ENCODE measurements at regions not wholly inside any gene's neighbourhood (a gene's known extent, or its start where the extent isn't known, plus 50 kb on each side); places are given as distances from the start of the nearest gene placed in this dataset.
A peak's percentile ranks its signal among the peaks of the same experiment; 100 is the strongest.

- H3K4me2 ChIP-seq (ENCODE audit: low read length) = peak overlapping the region; percentile 79
- TSS peak; percentile 87 for BruUV-seq (replicated peaks)
- CTCF ChIA-PET = interaction anchor here (0.6 to 1.3 kb wide), 5 partner anchors 63 to 418 kb away, joined by 3 to 6 read pairs (median 4); no protein-coding TSS in a partner anchor
- H3K4me1 ChIP-seq (ENCODE audit: insufficient read depth, low read length) = peaks cover 5% of the 10 kb centered on the region
- H4K20me1 ChIP-seq (ENCODE audit: low read length) = no peaks in the 10 kb centered on the region
- H3K9ac ChIP-seq (ENCODE audit: low read length) = peak overlapping the region; percentile 80
- no peaks in the 10 kb centered on the region for H3K27me3 ChIP-seq (ENCODE audit: low read length)
- no peaks in the 10 kb centered on the region for H3F3A ChIP-seq (ENCODE audit: low read length, unreplicated experiment)
- peak; percentile 78 for TF ChIP-seq CTCF (conservative IDR thresholded peaks at IDR 0.05; ENCODE audit: low read depth, low read length)
- TF ChIP-seq EZH2 (IDR thresholded peaks at IDR 0.05; ENCODE audit: low read length, unreplicated experiment) = no peak
- TF ChIP-seq EZH2phosphoT487 (IDR thresholded peaks at IDR 0.05; ENCODE audit: borderline replicate concordance, low read length) = no peak
- no peaks in the 10 kb centered on the region for H3K79me2 ChIP-seq (ENCODE audit: low read length)
- no peaks in the 10 kb centered on the region for H3K9me2 ChIP-seq (replicated peaks; ENCODE audit: low read length)
- no peaks in the 10 kb centered on the region for H3K36me3 ChIP-seq (ENCODE audit: low read depth, low read length)
- peak overlapping the region; percentile 77 for H3K4me3 ChIP-seq (ENCODE audit: low read length)
- ATAC-seq (peak; percentile 94), DNase-seq (peak; percentile 91)
- H3K9me3 ChIP-seq (ENCODE audit: low read length) = no peaks in the 10 kb centered on the region
- H2AFZ ChIP-seq (ENCODE audit: low read length) = peak overlapping the region; percentile 95
- intact Hi-C loops (cut with micrococcal nuclease) = loop anchor here (1.0 to 10.0 kb wide), 4 partner anchors 148 to 415 kb away; no protein-coding TSS in a partner anchor
- POLR2A ChIA-PET (ENCODE audit: unreplicated experiment) = interaction anchor here (0.6 to 1.6 kb wide), 3 partner anchors 169 to 421 kb away, joined by 3 to 6 read pairs (median 4); no protein-coding TSS in a partner anchor
- H3K27ac ChIP-seq (ENCODE audit: low read length) = peak overlapping the region; percentile 82
Measured at GRCh38 chrX:54639346-54640102, 109.5 kb downstream of the GNL3L start.

- Histone ChIP-seq H4K20me1 (ENCODE audit: low read length) (no peaks in the 10 kb centered on the region), H3K9me2 (replicated peaks; ENCODE audit: low read length) (no peaks in the 10 kb centered on the region), H3K4me2 (ENCODE audit: low read length) (peak overlapping the region; percentile 79), H3K27ac (ENCODE audit: low read length) (no peak overlapping the region; the same call in 1 of the 2 replicates), H3K4me3 (ENCODE audit: low read length) (peak overlapping the region; percentile 77; the same call in 1 of the 2 replicates), H3K4me1 (ENCODE audit: insufficient read depth, low read length) (peaks cover 5% of the 10 kb centered on the region), H3K9me3 (ENCODE audit: low read length) (no peaks in the 10 kb centered on the region), H3K9ac (ENCODE audit: low read length) (peak overlapping the region; percentile 80), H3K79me2 (ENCODE audit: low read length) (no peaks in the 10 kb centered on the region), H2AFZ (ENCODE audit: low read length) (peak overlapping the region; percentile 95), H3K36me3 (ENCODE audit: low read depth, low read length) (no peaks in the 10 kb centered on the region), H3K27me3 (ENCODE audit: low read length) (no peaks in the 10 kb centered on the region), H3F3A (ENCODE audit: low read length, unreplicated experiment) (no peaks in the 10 kb centered on the region)
- DNase-seq (no peak), ATAC-seq (no peak)
- POLR2A ChIA-PET (ENCODE audit: unreplicated experiment) = interaction anchor here (0.6 to 1.6 kb wide), 2 partner anchors 168 to 420 kb away, joined by 3 to 6 read pairs; no protein-coding TSS in a partner anchor
- TF ChIP-seq EZH2 (IDR thresholded peaks at IDR 0.05; ENCODE audit: low read length, unreplicated experiment) = no peak
- TF ChIP-seq CTCF (conservative IDR thresholded peaks at IDR 0.05; ENCODE audit: low read depth, low read length) = peak; percentile 2; the same call in 1 of the 2 replicates
- no peak for TF ChIP-seq EZH2phosphoT487 (IDR thresholded peaks at IDR 0.05; ENCODE audit: borderline replicate concordance, low read length)
- CTCF ChIA-PET = interaction anchor here (0.6 to 1.3 kb wide), 2 partner anchors 147 to 384 kb away, joined by 3 to 6 read pairs; no protein-coding TSS in a partner anchor
- no TSS peak for BruUV-seq (replicated peaks)
- intact Hi-C loops (cut with micrococcal nuclease) = loop anchor here (10.0 kb wide), 1 partner anchor 415 kb away; no protein-coding TSS in a partner anchor
Measured at GRCh38 chrX:54640103-54640690, 110.2 kb downstream of the GNL3L start.

Data from PC-3 (cell line).